HepG2 (cell line): ENCODE measurements at regions not wholly inside any gene's neighbourhood (a gene's known extent, or its start where the extent isn't known, plus 50 kb on each side); places are given as distances from the start of the nearest gene placed in this dataset.

Experiments
- ARHGAP35 ChIP-seq: sonication (generic); formaldehyde crosslinking; IDR thresholded peaks from 2 replicates; pipeline ENCODE4 v1.9.0; 2022; ENCODE audit warnings: mild to moderate bottlenecking, inconsistent platforms, moderate library complexity, missing genetic modification reagents, borderline replicate concordance
- FIP1L1 ChIP-seq: fragments of 200-400 bp; formaldehyde crosslinking; IDR thresholded peaks from 2 replicates; pipeline ENCODE4 v1.6.1; 2018; ENCODE audit warnings: low read depth, mild to moderate bottlenecking, low read length, moderate library complexity, borderline replicate concordance; ENCODE audit not compliant: insufficient read depth
- GFI1 ChIP-seq: sonication (generic); formaldehyde crosslinking; IDR thresholded peaks from 2 replicates; pipeline ENCODE4 v1.5.0; 2020; ENCODE audit warnings: missing genetic modification reagents, mild to moderate bottlenecking, borderline replicate concordance
- MAZ ChIP-seq, 2 experiments: sonication (generic) in 1 of 2; formaldehyde crosslinking in 1 of 2; IDR thresholded peaks; 2 replicates each; pipeline versions ENCODE4 v1.5.0 to v1.6.1; 2012 to 2020; ENCODE audit warnings: low read depth in 2 of 2, mild to moderate bottlenecking in 2 of 2, borderline replicate concordance in 1 of 2, improper control_type of control experiment in 1 of 2, low read length in 1 of 2, missing genetic modification reagents in 1 of 2, moderate library complexity in 1 of 2
- NPAS2 ChIP-seq: sonication (generic); formaldehyde crosslinking; IDR thresholded peaks from 2 replicates; pipeline ENCODE4 v1.8.0; 2022; ENCODE audit warnings: mild to moderate bottlenecking, missing genetic modification reagents, borderline replicate concordance
- POLR2G ChIP-seq: fragments of 200-400 bp; formaldehyde crosslinking; IDR thresholded peaks from 2 replicates; pipeline ENCODE4 v1.6.1; 2018; ENCODE audit warnings: mild to moderate bottlenecking, low read depth, low read length, moderate library complexity
- ZNF12 ChIP-seq: sonication (generic); formaldehyde crosslinking; IDR thresholded peaks from 2 replicates; pipeline ENCODE4 v1.5.0; 2020; ENCODE audit warnings: missing genetic modification reagents
- ZNF160 ChIP-seq: sonication (generic); formaldehyde crosslinking; IDR thresholded peaks from 2 replicates; pipeline ENCODE4 v1.8.0; 2022; ENCODE audit warnings: mild to moderate bottlenecking, inconsistent platforms, missing genetic modification reagents
- ZNF549 ChIP-seq: sonication (generic); formaldehyde crosslinking; IDR thresholded peaks from 2 replicates; pipeline ENCODE4 v1.5.0; 2020; ENCODE audit warnings: missing genetic modification reagents
- TF ChIP-seq, protein P1 (sequence below): sonication (generic); formaldehyde crosslinking; IDR thresholded peaks from 2 replicates; pipeline ENCODE4 v1.8.0; 2022; ENCODE audit warnings: mild to moderate bottlenecking, missing genetic modification reagents
- TF ChIP-seq, protein P2 (sequence below): sonication (generic); formaldehyde crosslinking; IDR thresholded peaks from 2 replicates; pipeline ENCODE4 v1.5.0; 2020; ENCODE audit warnings: mild to moderate bottlenecking, missing genetic modification reagents, moderate library complexity
- TF ChIP-seq, protein P3 (sequence below): sonication (generic); formaldehyde crosslinking; IDR thresholded peaks from 2 replicates; pipeline ENCODE4 v1.5.0; 2020; ENCODE audit warnings: missing genetic modification reagents
- TF ChIP-seq, protein P4 (sequence below): conservative IDR thresholded peaks from 2 replicates; pipeline ENCODE4 v1.6.1; 2018; ENCODE audit warnings: missing genetic modification reagents

DNA sequence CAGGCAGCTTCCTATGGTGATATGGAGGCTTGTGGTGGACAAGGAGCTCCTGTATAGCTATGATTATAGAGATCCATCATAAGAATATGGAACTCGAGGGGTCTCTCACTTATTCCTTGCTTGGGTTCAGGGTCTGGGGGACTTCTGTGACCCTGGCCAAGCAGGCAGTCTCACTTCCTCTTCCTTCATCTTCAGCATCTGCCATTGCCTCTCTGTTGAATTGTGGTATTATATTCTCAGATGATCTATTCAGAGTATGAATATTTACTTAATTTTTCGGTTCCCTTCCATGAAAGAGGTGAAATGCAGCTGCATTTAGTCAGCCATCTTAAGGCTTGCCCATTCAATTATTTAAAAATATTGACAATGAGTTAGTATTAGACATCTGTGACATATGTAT lies 292.9 kb downstream of the SPIN4 start:
- TF ChIP-seq ZNF160 = no peak
- TF ChIP-seq, protein P1, sequence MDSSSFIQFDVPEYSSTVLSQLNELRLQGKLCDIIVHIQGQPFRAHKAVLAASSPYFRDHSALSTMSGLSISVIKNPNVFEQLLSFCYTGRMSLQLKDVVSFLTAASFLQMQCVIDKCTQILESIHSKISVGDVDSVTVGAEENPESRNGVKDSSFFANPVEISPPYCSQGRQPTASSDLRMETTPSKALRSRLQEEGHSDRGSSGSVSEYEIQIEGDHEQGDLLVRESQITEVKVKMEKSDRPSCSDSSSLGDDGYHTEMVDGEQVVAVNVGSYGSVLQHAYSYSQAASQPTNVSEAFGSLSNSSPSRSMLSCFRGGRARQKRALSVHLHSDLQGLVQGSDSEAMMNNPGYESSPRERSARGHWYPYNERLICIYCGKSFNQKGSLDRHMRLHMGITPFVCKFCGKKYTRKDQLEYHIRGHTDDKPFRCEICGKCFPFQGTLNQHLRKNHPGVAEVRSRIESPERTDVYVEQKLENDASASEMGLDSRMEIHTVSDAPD (CRISPR knock-in tag) = no peak
- TF ChIP-seq, protein P2, sequence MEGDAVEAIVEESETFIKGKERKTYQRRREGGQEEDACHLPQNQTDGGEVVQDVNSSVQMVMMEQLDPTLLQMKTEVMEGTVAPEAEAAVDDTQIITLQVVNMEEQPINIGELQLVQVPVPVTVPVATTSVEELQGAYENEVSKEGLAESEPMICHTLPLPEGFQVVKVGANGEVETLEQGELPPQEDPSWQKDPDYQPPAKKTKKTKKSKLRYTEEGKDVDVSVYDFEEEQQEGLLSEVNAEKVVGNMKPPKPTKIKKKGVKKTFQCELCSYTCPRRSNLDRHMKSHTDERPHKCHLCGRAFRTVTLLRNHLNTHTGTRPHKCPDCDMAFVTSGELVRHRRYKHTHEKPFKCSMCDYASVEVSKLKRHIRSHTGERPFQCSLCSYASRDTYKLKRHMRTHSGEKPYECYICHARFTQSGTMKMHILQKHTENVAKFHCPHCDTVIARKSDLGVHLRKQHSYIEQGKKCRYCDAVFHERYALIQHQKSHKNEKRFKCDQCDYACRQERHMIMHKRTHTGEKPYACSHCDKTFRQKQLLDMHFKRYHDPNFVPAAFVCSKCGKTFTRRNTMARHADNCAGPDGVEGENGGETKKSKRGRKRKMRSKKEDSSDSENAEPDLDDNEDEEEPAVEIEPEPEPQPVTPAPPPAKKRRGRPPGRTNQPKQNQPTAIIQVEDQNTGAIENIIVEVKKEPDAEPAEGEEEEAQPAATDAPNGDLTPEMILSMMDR (CRISPR knock-in tag) = no peak
- TF ChIP-seq NPAS2 (CRISPR knock-in tag) = no peak
- TF ChIP-seq GFI1 = no peak
- no peak for TF ChIP-seq MAZ (IDR thresholded peaks at IDR 0.05; ENCODE audit: borderline replicate concordance, low read depth, low read length)
- no peak for TF ChIP-seq MAZ (CRISPR knock-in tag; IDR thresholded peaks at IDR 0.05; ENCODE audit: low read depth)
- no peak for TF ChIP-seq POLR2G
- no peak for TF ChIP-seq ARHGAP35 (CRISPR knock-in tag)
- TF ChIP-seq, protein P3, sequence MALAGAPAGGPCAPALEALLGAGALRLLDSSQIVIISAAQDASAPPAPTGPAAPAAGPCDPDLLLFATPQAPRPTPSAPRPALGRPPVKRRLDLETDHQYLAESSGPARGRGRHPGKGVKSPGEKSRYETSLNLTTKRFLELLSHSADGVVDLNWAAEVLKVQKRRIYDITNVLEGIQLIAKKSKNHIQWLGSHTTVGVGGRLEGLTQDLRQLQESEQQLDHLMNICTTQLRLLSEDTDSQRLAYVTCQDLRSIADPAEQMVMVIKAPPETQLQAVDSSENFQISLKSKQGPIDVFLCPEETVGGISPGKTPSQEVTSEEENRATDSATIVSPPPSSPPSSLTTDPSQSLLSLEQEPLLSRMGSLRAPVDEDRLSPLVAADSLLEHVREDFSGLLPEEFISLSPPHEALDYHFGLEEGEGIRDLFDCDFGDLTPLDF = no peak
- TF ChIP-seq, protein P4, sequence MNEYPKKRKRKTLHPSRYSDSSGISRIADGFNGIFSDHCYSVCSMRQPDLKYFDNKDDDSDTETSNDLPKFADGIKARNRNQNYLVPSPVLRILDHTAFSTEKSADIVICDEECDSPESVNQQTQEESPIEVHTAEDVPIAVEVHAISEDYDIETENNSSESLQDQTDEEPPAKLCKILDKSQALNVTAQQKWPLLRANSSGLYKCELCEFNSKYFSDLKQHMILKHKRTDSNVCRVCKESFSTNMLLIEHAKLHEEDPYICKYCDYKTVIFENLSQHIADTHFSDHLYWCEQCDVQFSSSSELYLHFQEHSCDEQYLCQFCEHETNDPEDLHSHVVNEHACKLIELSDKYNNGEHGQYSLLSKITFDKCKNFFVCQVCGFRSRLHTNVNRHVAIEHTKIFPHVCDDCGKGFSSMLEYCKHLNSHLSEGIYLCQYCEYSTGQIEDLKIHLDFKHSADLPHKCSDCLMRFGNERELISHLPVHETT (CRISPR knock-in tag) = no peak
- no peak for TF ChIP-seq ZNF12 (CRISPR knock-in tag)
- TF ChIP-seq ZNF549 (CRISPR knock-in tag) = no peak
- no peak for TF ChIP-seq FIP1L1
